Activated CD4-positive, alpha-beta memory T cell treated with anti-CD3 and anti-CD28 coated beads for 36 hours (primary cell): ENCODE measurements at regions not wholly inside any gene's neighbourhood (a gene's known extent, or its start where the extent isn't known, plus 50 kb on each side); places are given as distances from the start of the nearest gene placed in this dataset.

ENCODE experiments used
- CTCF ChIA-PET: fragments of 350-600 bp; sonication (Branson Sonifier 250); formaldehyde crosslinking; loops from one replicate; lab custom pipeline; 2021; ENCODE audit warnings: antibody characterized with exemption, inconsistent platforms; lab: Charles Lee
- POLR2A ChIA-PET: fragments of 350-600 bp; sonication (Branson Sonifier 250); formaldehyde crosslinking; loops from one replicate; lab custom pipeline; 2021; ENCODE audit warnings: antibody characterized with exemption; lab: Charles Lee
- DNase-seq: peaks from one replicate; pipeline ENCODE4 v3.0.0-alpha.2; 2020
- H3K27ac Mint-ChIP-seq: one replicate; pipeline ENCODE4 v1.8.0; 2021; ENCODE audit warnings: mixed read lengths
- H3K27me3 Mint-ChIP-seq: one replicate; pipeline ENCODE4 v1.8.0; 2021; ENCODE audit warnings: mixed read lengths
- H3K36me3 Mint-ChIP-seq: one replicate; pipeline ENCODE4 v1.8.0; 2021; ENCODE audit warnings: mixed read lengths
- H3K4me1 Mint-ChIP-seq: one replicate; pipeline ENCODE4 v1.8.0; 2021; ENCODE audit warnings: low read depth, mixed read lengths
- H3K4me3 Mint-ChIP-seq: one replicate; pipeline ENCODE4 v1.8.0; 2021; ENCODE audit warnings: mild to moderate bottlenecking, mixed read lengths
- H3K9me3 Mint-ChIP-seq: one replicate; pipeline ENCODE4 v1.8.0; 2021; ENCODE audit warnings: mixed read lengths
- intact Hi-C: fragments of 100-400 bp; cut with micrococcal nuclease; formaldehyde crosslinking; loops from one replicate; pipeline ENCODE4 v1.15.1; 2023

- no peaks in the 10 kb centered on the region for H3K27me3 Mint-ChIP-seq
- no peak for DNase-seq
- CTCF ChIA-PET, result no interaction called here
- no peak overlapping the region for H3K4me3 Mint-ChIP-seq
- no peaks in the 10 kb centered on the region for H3K4me1 Mint-ChIP-seq
- H3K9me3 Mint-ChIP-seq, result peaks cover 7% of the 10 kb centered on the region
- H3K36me3 Mint-ChIP-seq, result no peaks in the 10 kb centered on the region
- POLR2A ChIA-PET, result no interaction called here
- intact Hi-C loops, result no loop called here
- H3K27ac Mint-ChIP-seq, result no peak overlapping the region
These were observed 179.6 kb upstream of the MKI67 start for GRCh38 chr10:128305601-128306345.

- CTCF ChIA-PET, result no interaction called here
- DNase-seq, result no peak
- POLR2A ChIA-PET, result no interaction called here
- intact Hi-C loops, result no loop called here
- no peaks in the 10 kb centered on the region for H3K36me3 Mint-ChIP-seq
- peaks cover 3% of the 10 kb centered on the region for H3K9me3 Mint-ChIP-seq
- no peak overlapping the region for H3K27ac Mint-ChIP-seq
- no peaks in the 10 kb centered on the region for H3K4me1 Mint-ChIP-seq
- H3K27me3 Mint-ChIP-seq, result no peaks in the 10 kb centered on the region
- H3K4me3 Mint-ChIP-seq, result no peak overlapping the region
These were observed 180.3 kb upstream of the MKI67 start for GRCh38 chr10:128306535-128306934.

GRCh38 chr10:128306966-128307365, 180.7 kb upstream of the MKI67 start:
- DNase-seq, result no peak
- intact Hi-C loops, result no loop called here
- POLR2A ChIA-PET, result no interaction called here
- no peak overlapping the region for H3K27ac Mint-ChIP-seq
- no peaks in the 10 kb centered on the region for H3K36me3 Mint-ChIP-seq
- no peaks in the 10 kb centered on the region for H3K9me3 Mint-ChIP-seq
- H3K4me3 Mint-ChIP-seq, result no peak overlapping the region
- no peaks in the 10 kb centered on the region for H3K27me3 Mint-ChIP-seq
- CTCF ChIA-PET, result no interaction called here
- no peaks in the 10 kb centered on the region for H3K4me1 Mint-ChIP-seq

- POLR2A ChIA-PET, result no interaction called here
- intact Hi-C loops, result no loop called here
- no peak for DNase-seq
- no peaks in the 10 kb centered on the region for H3K27me3 Mint-ChIP-seq
- no peak overlapping the region for H3K4me3 Mint-ChIP-seq
- no peak overlapping the region for H3K27ac Mint-ChIP-seq
- CTCF ChIA-PET, result no interaction called here
- H3K9me3 Mint-ChIP-seq, result no peaks in the 10 kb centered on the region
- H3K4me1 Mint-ChIP-seq, result no peaks in the 10 kb centered on the region
- H3K36me3 Mint-ChIP-seq, result no peaks in the 10 kb centered on the region
These were observed 181.6 kb upstream of the MKI67 start for GRCh38 chr10:128307820-128308219.

GRCh38 chr10:128310971-128311658, 184.9 kb upstream of the MKI67 start:
- intact Hi-C loops, result no loop called here
- Mint-ChIP-seq H3K9me3 (no peaks in the 10 kb centered on the region), H3K4me3 (no peak overlapping the region), H3K4me1 (no peaks in the 10 kb centered on the region), H3K36me3 (no peaks in the 10 kb centered on the region), H3K27me3 (no peaks in the 10 kb centered on the region), H3K27ac (no peak overlapping the region)
- ChIA-PET CTCF (no interaction called here), POLR2A (no interaction called here)
- no peak for DNase-seq

GRCh38 chr10:128312250-128312649, 186.0 kb upstream of the MKI67 start:
- ChIA-PET POLR2A (no interaction called here), CTCF (no interaction called here)
- H3K27me3 Mint-ChIP-seq, result no peaks in the 10 kb centered on the region
- no peaks in the 10 kb centered on the region for H3K4me1 Mint-ChIP-seq
- no peak overlapping the region for H3K4me3 Mint-ChIP-seq
- no peak overlapping the region for H3K27ac Mint-ChIP-seq
- no peaks in the 10 kb centered on the region for H3K9me3 Mint-ChIP-seq
- no peak for DNase-seq
- H3K36me3 Mint-ChIP-seq, result no peaks in the 10 kb centered on the region
- intact Hi-C loops, result no loop called here

GRCh38 chr10:128314686-128315085, 188.5 kb upstream of the MKI67 start:
- no peak for DNase-seq
- H3K27me3 Mint-ChIP-seq, result no peaks in the 10 kb centered on the region
- POLR2A ChIA-PET, result no interaction called here

GRCh38 chr10:128316121-128316726, 190.0 kb upstream of the MKI67 start:
- DNase-seq, result no peak
- no peaks in the 10 kb centered on the region for H3K36me3 Mint-ChIP-seq
- H3K9me3 Mint-ChIP-seq, result no peaks in the 10 kb centered on the region
- H3K4me3 Mint-ChIP-seq, result no peak overlapping the region
- POLR2A ChIA-PET, result no interaction called here
- CTCF ChIA-PET, result no interaction called here
- intact Hi-C loops, result no loop called here
- no peaks in the 10 kb centered on the region for H3K27me3 Mint-ChIP-seq
- H3K4me1 Mint-ChIP-seq, result no peaks in the 10 kb centered on the region
- H3K27ac Mint-ChIP-seq, result no peak overlapping the region

More at GRCh38 chr10:128314686-128315085, 188.5 kb upstream of the MKI67 start:
- Mint-ChIP-seq H3K27ac (no peak overlapping the region), H3K4me3 (no peak overlapping the region), H3K4me1 (no peaks in the 10 kb centered on the region), H3K9me3 (no peaks in the 10 kb centered on the region), H3K36me3 (no peaks in the 10 kb centered on the region)
- intact Hi-C loops, result no loop called here
- CTCF ChIA-PET, result no interaction called here

- ChIA-PET POLR2A (no interaction called here), CTCF (no interaction called here)
- Mint-ChIP-seq H3K4me3 (no peak overlapping the region), H3K9me3 (no peaks in the 10 kb centered on the region), H3K36me3 (no peaks in the 10 kb centered on the region), H3K27ac (no peak overlapping the region), H3K27me3 (peaks cover 2% of the 10 kb centered on the region), H3K4me1 (no peaks in the 10 kb centered on the region)
- no peak for DNase-seq
- intact Hi-C loops, result no loop called here
These were observed 190.7 kb upstream of the MKI67 start for GRCh38 chr10:128316925-128317324.

GRCh38 chr10:128318366-128318765, 192.1 kb upstream of the MKI67 start:
- Mint-ChIP-seq H3K27me3 (peaks cover 3% of the 10 kb centered on the region), H3K27ac (no peak overlapping the region), H3K4me1 (no peaks in the 10 kb centered on the region), H3K9me3 (no peaks in the 10 kb centered on the region), H3K36me3 (no peaks in the 10 kb centered on the region), H3K4me3 (no peak overlapping the region)
- intact Hi-C loops, result no loop called here
- DNase-seq, result no peak
- CTCF ChIA-PET, result no interaction called here
- POLR2A ChIA-PET, result no interaction called here

- no peak for DNase-seq
- Mint-ChIP-seq H3K27me3 (peaks cover 3% of the 10 kb centered on the region), H3K36me3 (no peaks in the 10 kb centered on the region), H3K4me1 (no peaks in the 10 kb centered on the region), H3K9me3 (no peaks in the 10 kb centered on the region), H3K4me3 (no peak overlapping the region), H3K27ac (no peak overlapping the region)
- intact Hi-C loops, result no loop called here
- POLR2A ChIA-PET, result no interaction called here
- CTCF ChIA-PET, result no interaction called here
These were observed 192.7 kb upstream of the MKI67 start for GRCh38 chr10:128318913-128319312.

- H3K9me3 Mint-ChIP-seq, result no peaks in the 10 kb centered on the region
- intact Hi-C loops, result no loop called here
- peaks cover 7% of the 10 kb centered on the region for H3K27me3 Mint-ChIP-seq
- POLR2A ChIA-PET, result no interaction called here
- no peak for DNase-seq
- H3K4me1 Mint-ChIP-seq, result no peaks in the 10 kb centered on the region
- no peak overlapping the region for H3K4me3 Mint-ChIP-seq
- CTCF ChIA-PET, result no interaction called here
- no peak overlapping the region for H3K27ac Mint-ChIP-seq
- no peaks in the 10 kb centered on the region for H3K36me3 Mint-ChIP-seq
These were observed 195.9 kb upstream of the MKI67 start for GRCh38 chr10:128322106-128322505.
